ENCODE measurements at regions not wholly inside any gene's neighbourhood (a gene's known extent, or its start where the extent isn't known, plus 50 kb on each side); places are given as distances from the start of the nearest gene placed in this dataset.

- DNase-seq (no peak), ATAC-seq (ENCODE audit: low FRiP score) (no peak)
- Histone ChIP-seq H3K27ac (ENCODE audit: low read depth in 1 of 2, low read length in 2 of 2) (no peak overlapping the region), H3K4me1 (ENCODE audit: control insufficient read depth in 1 of 2, insufficient read depth in 2 of 2, low read length in 2 of 2) (no peaks in the 10 kb centered on the region), H3K36me3 (ENCODE audit: control insufficient read depth in 1 of 2, insufficient read depth in 2 of 2, low read length in 1 of 2) (no peaks in the 10 kb centered on the region), H3K9me3 (ENCODE audit: control insufficient read depth, low read length) (no peaks in the 10 kb centered on the region), H3K4me3 (ENCODE audit: low read length in 2 of 2) (no peak overlapping the region), H3K27me3 (ENCODE audit: control insufficient read depth in 1 of 2, insufficient read depth in 2 of 2, low read length in 1 of 2) (no peaks in the 10 kb centered on the region)
- intact Hi-C loops (cut with DNase I) = no loop called here
- 92 to 93% methylated on average over 7 of the region's 7 CpGs for WGBS, 2 donors
Observed at GRCh38 chr6:111971181-111971841, 82.6 kb upstream of the CCN6 start.

DNA sequence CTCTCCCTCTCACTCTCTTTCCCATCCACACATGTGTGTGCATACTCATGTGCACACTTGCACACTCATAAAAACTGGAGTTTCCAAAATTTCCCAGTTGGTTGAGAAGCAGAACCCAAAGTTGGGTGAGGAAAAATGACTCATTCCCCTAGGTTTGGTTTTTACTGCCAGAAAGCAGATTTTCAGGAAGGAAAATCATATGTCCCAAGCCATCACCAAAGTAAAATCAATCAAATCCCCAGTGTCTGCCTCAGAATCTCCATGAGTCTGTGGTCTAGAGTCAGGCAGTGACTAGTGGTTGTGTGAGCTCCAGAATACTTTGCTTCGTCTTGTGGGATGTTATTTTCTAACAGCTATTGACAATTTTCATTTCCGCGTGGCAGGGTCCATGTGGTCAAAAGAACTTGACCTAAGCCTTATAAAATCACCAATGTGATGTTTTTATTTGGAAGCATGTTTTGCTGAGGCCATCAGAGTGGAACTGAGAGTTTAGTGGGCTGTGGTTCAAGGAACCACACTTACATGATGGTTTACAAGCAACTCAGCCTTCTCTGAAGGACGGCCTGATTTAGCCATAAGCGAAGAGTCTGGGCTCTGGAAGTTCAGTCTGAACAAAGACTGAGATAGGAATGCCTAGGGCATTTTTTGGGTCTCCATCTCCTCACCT lies 81.9 kb upstream of the CCN6 start:
- intact Hi-C loops (cut with DNase I) = no loop called here

GRCh38 chr6:111972745-111973117 lies 81.2 kb upstream of the CCN6 start:
- Histone ChIP-seq H3K9me3 (ENCODE audit: control insufficient read depth, low read length) (no peaks in the 10 kb centered on the region), H3K27ac (ENCODE audit: low read depth in 1 of 2, low read length in 2 of 2) (no peak overlapping the region), H3K4me1 (ENCODE audit: control insufficient read depth in 1 of 2, insufficient read depth in 2 of 2, low read length in 2 of 2) (no peaks in the 10 kb centered on the region), H3K27me3 (ENCODE audit: control insufficient read depth in 1 of 2, insufficient read depth in 2 of 2, low read length in 1 of 2) (no peaks in the 10 kb centered on the region), H3K4me3 (ENCODE audit: low read length in 2 of 2) (no peak overlapping the region), H3K36me3 (ENCODE audit: control insufficient read depth in 1 of 2, insufficient read depth in 2 of 2, low read length in 1 of 2) (no peaks in the 10 kb centered on the region)
- intact Hi-C loops (cut with DNase I) = no loop called here
- ATAC-seq (ENCODE audit: low FRiP score) (no peak), DNase-seq (no peak)
- WGBS, 2 donors = 94 to 95% methylated on average over 5 of the region's 5 CpGs

More for the DNA sequence above, 81.9 kb upstream of the CCN6 start:
- WGBS, 2 donors = 96 to 97% methylated on average over 5 of the region's 5 CpGs
- H3K9me3 ChIP-seq (ENCODE audit: control insufficient read depth, low read length) = no peaks in the 10 kb centered on the region
- H3K27me3 ChIP-seq (ENCODE audit: control insufficient read depth in 1 of 2, insufficient read depth in 2 of 2, low read length in 1 of 2) = no peaks in the 10 kb centered on the region
- H3K4me1 ChIP-seq (ENCODE audit: control insufficient read depth in 1 of 2, insufficient read depth in 2 of 2, low read length in 2 of 2) = no peaks in the 10 kb centered on the region
- DNase-seq = no peak
- H3K4me3 ChIP-seq (ENCODE audit: low read length in 2 of 2) = no peak overlapping the region
- H3K27ac ChIP-seq (ENCODE audit: low read depth in 1 of 2, low read length in 2 of 2) = no peak overlapping the region
- no peaks in the 10 kb centered on the region for H3K36me3 ChIP-seq (ENCODE audit: control insufficient read depth in 1 of 2, insufficient read depth in 2 of 2, low read length in 1 of 2)
- ATAC-seq (ENCODE audit: low FRiP score) = no peak

DNA sequence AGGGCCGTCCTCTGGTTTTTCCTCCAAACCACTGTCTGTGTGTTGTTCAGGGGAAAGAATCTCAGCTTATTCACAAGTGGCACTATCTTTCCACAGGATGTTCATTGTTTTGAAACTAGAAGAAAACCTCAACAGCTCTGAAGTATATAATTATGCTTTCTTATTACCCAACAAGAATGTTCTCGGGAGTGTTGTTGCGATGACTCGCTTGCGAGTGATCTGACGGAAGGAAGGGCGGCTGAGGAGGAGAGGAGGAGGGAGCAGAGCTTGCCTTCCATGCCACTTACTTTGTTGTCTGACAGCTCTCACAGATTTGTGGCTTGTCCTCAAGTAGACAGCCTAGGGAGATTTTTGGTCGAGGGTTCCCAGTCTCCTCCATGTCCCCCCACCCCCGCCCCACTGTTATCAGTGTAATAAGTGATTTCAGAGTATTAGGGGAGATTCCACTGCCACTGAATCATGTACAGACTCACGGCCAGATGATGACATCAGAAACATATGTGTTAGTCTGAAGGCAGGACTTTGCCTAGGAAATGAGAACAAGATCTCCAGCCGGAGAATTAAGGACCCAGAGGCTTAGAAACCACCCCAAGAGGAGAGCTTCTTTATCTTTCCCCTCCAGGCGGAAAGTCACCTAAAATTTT lies 80.7 kb upstream of the CCN6 start:
- intact Hi-C loops (cut with DNase I) = no loop called here
- no peak overlapping the region for H3K4me3 ChIP-seq (ENCODE audit: low read length in 2 of 2)
- WGBS, 2 donors = 14 to 15% methylated on average over 12 of the region's 12 CpGs

DNA sequence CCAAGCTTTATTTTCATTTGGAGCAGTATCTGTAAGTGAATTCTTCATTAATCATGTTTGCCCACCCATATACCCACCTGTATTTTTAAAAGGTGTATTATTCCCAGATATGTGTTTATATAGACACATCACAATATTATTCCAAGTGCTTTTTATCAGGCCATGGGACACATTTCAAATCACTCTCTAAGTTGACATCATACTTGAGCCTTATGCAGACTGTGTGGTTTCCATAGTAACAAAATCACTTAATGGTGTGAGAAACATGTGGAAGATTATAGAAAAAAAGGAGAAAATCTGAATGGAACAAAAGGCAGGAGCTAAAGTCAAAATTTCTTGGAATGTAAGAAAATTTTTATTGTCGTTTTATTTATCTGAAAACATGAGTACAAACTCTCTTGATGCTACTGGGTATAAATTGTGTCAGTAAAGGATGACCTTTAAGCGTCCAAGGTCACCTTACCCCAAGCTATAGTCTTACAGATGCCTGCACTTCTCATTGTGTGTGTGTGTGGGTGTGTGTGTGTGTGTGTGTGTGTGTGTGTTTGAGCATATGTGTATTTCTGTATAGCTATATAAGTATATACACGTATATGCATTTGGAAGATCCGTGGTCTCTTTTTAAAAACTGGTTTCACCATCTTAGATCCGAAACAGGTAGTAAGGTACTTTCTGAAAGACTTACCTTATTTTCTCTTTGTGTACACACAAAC lies 79.8 kb upstream of the CCN6 start:
- Histone ChIP-seq H3K36me3 (ENCODE audit: control insufficient read depth in 1 of 2, insufficient read depth in 2 of 2, low read length in 1 of 2) (no peaks in the 10 kb centered on the region), H3K4me1 (ENCODE audit: control insufficient read depth in 1 of 2, insufficient read depth in 2 of 2, low read length in 2 of 2) (no peaks in the 10 kb centered on the region), H3K4me3 (ENCODE audit: low read length in 2 of 2) (no peak overlapping the region), H3K27ac (ENCODE audit: low read depth in 1 of 2, low read length in 2 of 2) (no peak overlapping the region), H3K9me3 (ENCODE audit: control insufficient read depth, low read length) (no peaks in the 10 kb centered on the region), H3K27me3 (ENCODE audit: control insufficient read depth in 1 of 2, insufficient read depth in 2 of 2, low read length in 1 of 2) (no peaks in the 10 kb centered on the region)
- DNase-seq = no peak
- intact Hi-C loops (cut with DNase I) = no loop called here
- ATAC-seq (ENCODE audit: low FRiP score) = no peak
- WGBS, 2 donors = 85 to 89% methylated on average over 5 of the region's 5 CpGs

More for the DNA sequence above, 80.7 kb upstream of the CCN6 start:
- no peaks in the 10 kb centered on the region for H3K36me3 ChIP-seq (ENCODE audit: control insufficient read depth in 1 of 2, insufficient read depth in 2 of 2, low read length in 1 of 2)
- peak; percentile 82 for ATAC-seq (ENCODE audit: low FRiP score)
- H3K4me1 ChIP-seq (ENCODE audit: control insufficient read depth in 1 of 2, insufficient read depth in 2 of 2, low read length in 2 of 2) = no peaks in the 10 kb centered on the region
- no peaks in the 10 kb centered on the region for H3K27me3 ChIP-seq (ENCODE audit: control insufficient read depth in 1 of 2, insufficient read depth in 2 of 2, low read length in 1 of 2)
- peak; percentile 67 to 81 for DNase-seq
- no peaks in the 10 kb centered on the region for H3K9me3 ChIP-seq (ENCODE audit: control insufficient read depth, low read length)
- H3K27ac ChIP-seq (ENCODE audit: low read depth in 1 of 2, low read length in 2 of 2) = no peak overlapping the region

DNA sequence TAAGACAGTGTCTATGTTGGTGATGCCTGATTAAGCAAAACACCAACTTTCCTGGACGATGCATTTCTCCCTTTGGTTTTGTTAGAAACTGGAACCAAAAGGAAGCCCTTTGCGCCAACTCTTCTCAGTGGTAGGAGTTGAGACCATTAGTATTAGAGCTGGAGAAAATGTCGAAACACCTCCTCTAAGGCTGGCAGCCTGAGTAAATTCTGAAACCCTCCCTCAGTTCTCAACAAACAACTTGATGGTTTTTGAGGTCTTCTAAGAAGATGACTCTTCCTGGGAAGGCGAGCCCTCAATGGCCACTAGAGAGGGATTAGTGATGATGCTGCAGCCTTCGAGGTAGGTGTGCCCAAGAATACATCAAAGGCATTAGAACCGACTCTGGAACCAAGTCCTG lies 78.4 kb upstream of the CCN6 start:
- DNase-seq (no peak), ATAC-seq (ENCODE audit: low FRiP score) (no peak)
- Histone ChIP-seq H3K4me3 (ENCODE audit: low read length in 2 of 2) (no peak overlapping the region), H3K36me3 (ENCODE audit: control insufficient read depth in 1 of 2, insufficient read depth in 2 of 2, low read length in 1 of 2) (no peaks in the 10 kb centered on the region), H3K4me1 (ENCODE audit: control insufficient read depth in 1 of 2, insufficient read depth in 2 of 2, low read length in 2 of 2) (no peaks in the 10 kb centered on the region), H3K27me3 (ENCODE audit: control insufficient read depth in 1 of 2, insufficient read depth in 2 of 2, low read length in 1 of 2) (peaks cover 0 to 3% of the 10 kb centered on the region in 2 donors), H3K9me3 (ENCODE audit: control insufficient read depth, low read length) (peaks cover 2% of the 10 kb centered on the region), H3K27ac (ENCODE audit: low read depth in 1 of 2, low read length in 2 of 2) (no peak overlapping the region)
- intact Hi-C loops (cut with DNase I) = no loop called here
- 95 to 96% methylated on average over 6 of the region's 6 CpGs for WGBS, 2 donors

DNA sequence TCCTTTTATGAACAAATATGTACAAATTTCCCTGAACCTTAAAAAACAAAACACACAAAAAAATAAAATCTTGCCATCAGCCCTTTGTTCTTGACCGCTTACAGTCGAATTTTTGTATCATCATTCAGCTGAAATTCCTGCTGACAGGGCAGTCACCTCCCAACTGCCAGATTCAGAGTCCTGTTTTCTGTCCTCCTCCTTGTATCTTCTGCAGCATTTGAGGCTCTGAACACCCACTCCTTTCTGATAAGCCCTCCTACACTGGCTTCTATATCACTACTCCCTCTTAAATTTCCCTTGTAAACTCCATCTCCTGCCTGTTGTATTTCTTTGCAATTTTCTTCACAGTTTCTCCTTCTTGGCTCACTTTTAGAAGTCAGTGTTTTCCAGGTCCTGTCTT lies 77.8 kb upstream of the CCN6 start:
- WGBS, 2 donors = 88 to 96% methylated on average over 2 of the region's 2 CpGs
- Histone ChIP-seq H3K27me3 (ENCODE audit: control insufficient read depth in 1 of 2, insufficient read depth in 2 of 2, low read length in 1 of 2) (peaks cover 0 to 3% of the 10 kb centered on the region in 2 donors), H3K4me3 (ENCODE audit: low read length in 2 of 2) (no peak overlapping the region), H3K36me3 (ENCODE audit: control insufficient read depth in 1 of 2, insufficient read depth in 2 of 2, low read length in 1 of 2) (no peaks in the 10 kb centered on the region), H3K9me3 (ENCODE audit: control insufficient read depth, low read length) (peaks cover 2% of the 10 kb centered on the region), H3K4me1 (ENCODE audit: control insufficient read depth in 1 of 2, insufficient read depth in 2 of 2, low read length in 2 of 2) (no peaks in the 10 kb centered on the region), H3K27ac (ENCODE audit: low read depth in 1 of 2, low read length in 2 of 2) (no peak overlapping the region)
- ATAC-seq (ENCODE audit: low FRiP score) (no peak), DNase-seq (no peak)
- intact Hi-C loops (cut with DNase I) = no loop called here

- Histone ChIP-seq H3K27ac (ENCODE audit: low read depth in 1 of 2, low read length in 2 of 2) (no peak overlapping the region), H3K4me3 (ENCODE audit: low read length in 2 of 2) (no peak overlapping the region), H3K9me3 (ENCODE audit: control insufficient read depth, low read length) (peaks cover 2% of the 10 kb centered on the region), H3K4me1 (ENCODE audit: control insufficient read depth in 1 of 2, insufficient read depth in 2 of 2, low read length in 2 of 2) (no peaks in the 10 kb centered on the region), H3K27me3 (ENCODE audit: control insufficient read depth in 1 of 2, insufficient read depth in 2 of 2, low read length in 1 of 2) (peaks cover 0 to 3% of the 10 kb centered on the region in 2 donors), H3K36me3 (ENCODE audit: control insufficient read depth in 1 of 2, insufficient read depth in 2 of 2, low read length in 1 of 2) (no peaks in the 10 kb centered on the region)
- ATAC-seq (ENCODE audit: low FRiP score) = no peak
- DNase-seq = no peak
- WGBS, 2 donors = 85 to 92% methylated on average over 3 of the region's 3 CpGs
- intact Hi-C loops (cut with DNase I) = no loop called here
Observed at GRCh38 chr6:111978532-111979149, 75.3 kb upstream of the CCN6 start.

Measured in aorta (tissue), 5 donors.